Kidney (tissue), 13 donors: ENCODE measurements at regions not wholly inside any gene's neighbourhood (a gene's known extent, or its start where the extent isn't known, plus 50 kb on each side); places are given as distances from the start of the nearest gene placed in this dataset.

Experiments used
- DNase-seq, 5 donors: peaks; one replicate each; pipeline ENCODE4 v3.0.0-alpha.2; 2013 to 2020
- FAIRE-seq: peaks from 2 replicates; lab custom pipeline; 2012; peaks lifted over from hg19 to GRCh38; lab: Jason Lieb, UNC
- H3K27ac ChIP-seq, 2 donors: one replicate each; pipeline ENCODE4 v1.7.0; 2013; ENCODE audit warnings: low read depth in 2 of 2, low read length in 2 of 2, inconsistent platforms in 1 of 2
- H3K27me3 ChIP-seq: one replicate; pipeline ENCODE4 v1.7.1; 2013; ENCODE audit warnings: low read length, inconsistent platforms; ENCODE audit not compliant: control insufficient read depth, insufficient read depth
- H3K36me3 ChIP-seq, 3 donors: one replicate each; pipeline versions ENCODE4 v1.7.0 to v1.7.1; 2013; ENCODE audit warnings: low read length in 3 of 3, control low read depth in 1 of 3, inconsistent platforms in 1 of 3; ENCODE audit not compliant: insufficient read depth in 3 of 3, control insufficient read depth in 2 of 3
- H3K4me1 ChIP-seq, 3 donors: one replicate each; pipeline versions ENCODE4 v1.7.0 to v1.7.1; 2013; ENCODE audit warnings: low read length in 3 of 3, inconsistent platforms in 1 of 3, low read depth in 1 of 3; ENCODE audit not compliant: control insufficient read depth in 2 of 3, insufficient read depth in 2 of 3
- H3K4me3 ChIP-seq, 3 donors: one replicate each; pipeline versions ENCODE4 v1.7.0 to v1.8.1; 2013; ENCODE audit warnings: low read length in 3 of 3, control low read depth in 1 of 3, inconsistent platforms in 1 of 3
- H3K9ac ChIP-seq, 3 donors: one replicate each; pipeline versions ENCODE4 v1.7.0 to v1.7.1; 2013; ENCODE audit warnings: low read length in 3 of 3, control low read depth in 1 of 3, inconsistent platforms in 1 of 3
- H3K9me3 ChIP-seq, 3 donors: one replicate each; pipeline versions ENCODE4 v1.7.0 to v1.7.1; 2013; ENCODE audit warnings: low read length in 3 of 3, control low read depth in 1 of 3, inconsistent platforms in 1 of 3; ENCODE audit not compliant: control insufficient read depth in 2 of 3, insufficient read depth in 1 of 3
- intact Hi-C: fragments of 100-400 bp; cut with DNase I; formaldehyde crosslinking; loops from one replicate; pipeline ENCODE4 v1.11.1; 2022
- TF ChIP-seq, protein P1 (sequence below): IDR thresholded peaks from 3 replicates; pipeline ENCODE4 v1.5.1; 2012; ENCODE audit warnings: mild to moderate bottlenecking, moderate library complexity, borderline replicate concordance; ENCODE audit not compliant: insufficient read depth; ENCODE audit errors: extremely low read depth
- donor health status: control.
- donor health status: control.
- donor health status: control.
- donor health status: control.
- donor health status: control.
- donor health status: DM: yes; HTN: yes; CAD: no.
- donor health status: Normal renal cell carcinoma (clear cell type).

DNA sequence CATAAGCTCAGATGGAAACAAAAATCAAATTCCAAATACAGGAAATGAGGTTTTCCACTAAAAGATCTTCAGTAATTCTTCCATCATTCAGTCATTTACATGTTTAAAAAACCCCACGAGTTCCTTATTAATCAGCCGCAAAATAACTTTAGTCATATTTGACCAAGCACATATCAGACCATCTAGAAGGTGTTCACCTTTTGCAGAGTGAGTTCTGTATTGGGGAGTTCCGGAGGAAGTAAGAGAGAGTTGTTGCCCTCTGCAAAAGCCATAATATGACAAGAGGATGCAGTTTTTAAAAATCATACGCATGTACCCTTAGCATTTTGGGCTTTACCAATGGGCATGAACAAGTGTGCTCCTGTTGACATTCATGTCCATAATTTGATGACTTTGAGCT is 61.6 kb downstream of the CCR1 start:
- Histone ChIP-seq H3K9ac (no peak overlapping the region), H3K36me3 (no peaks in the 10 kb centered on the region), H3K4me3 (no peak overlapping the region), H3K9me3 (no peaks in the 10 kb centered on the region), H3K4me1 (no peaks in the 10 kb centered on the region), H3K27ac (no peak overlapping the region), H3K27me3 (no peaks in the 10 kb centered on the region)
- intact Hi-C loops: no loop called here
- no peak for DNase-seq
- FAIRE-seq: no peak
- TF ChIP-seq, protein P1, sequence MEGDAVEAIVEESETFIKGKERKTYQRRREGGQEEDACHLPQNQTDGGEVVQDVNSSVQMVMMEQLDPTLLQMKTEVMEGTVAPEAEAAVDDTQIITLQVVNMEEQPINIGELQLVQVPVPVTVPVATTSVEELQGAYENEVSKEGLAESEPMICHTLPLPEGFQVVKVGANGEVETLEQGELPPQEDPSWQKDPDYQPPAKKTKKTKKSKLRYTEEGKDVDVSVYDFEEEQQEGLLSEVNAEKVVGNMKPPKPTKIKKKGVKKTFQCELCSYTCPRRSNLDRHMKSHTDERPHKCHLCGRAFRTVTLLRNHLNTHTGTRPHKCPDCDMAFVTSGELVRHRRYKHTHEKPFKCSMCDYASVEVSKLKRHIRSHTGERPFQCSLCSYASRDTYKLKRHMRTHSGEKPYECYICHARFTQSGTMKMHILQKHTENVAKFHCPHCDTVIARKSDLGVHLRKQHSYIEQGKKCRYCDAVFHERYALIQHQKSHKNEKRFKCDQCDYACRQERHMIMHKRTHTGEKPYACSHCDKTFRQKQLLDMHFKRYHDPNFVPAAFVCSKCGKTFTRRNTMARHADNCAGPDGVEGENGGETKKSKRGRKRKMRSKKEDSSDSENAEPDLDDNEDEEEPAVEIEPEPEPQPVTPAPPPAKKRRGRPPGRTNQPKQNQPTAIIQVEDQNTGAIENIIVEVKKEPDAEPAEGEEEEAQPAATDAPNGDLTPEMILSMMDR: no peak

GRCh38 chr3:46146021-46146420 is 62.1 kb downstream of the CCR1 start:
- Histone ChIP-seq H3K27me3 (no peaks in the 10 kb centered on the region), H3K9me3 (no peaks in the 10 kb centered on the region), H3K27ac (no peak overlapping the region), H3K4me1 (no peaks in the 10 kb centered on the region), H3K36me3 (no peaks in the 10 kb centered on the region), H3K9ac (no peak overlapping the region), H3K4me3 (no peak overlapping the region)
- no peak for FAIRE-seq
- intact Hi-C loops: no loop called here
- no peak for DNase-seq
- TF ChIP-seq, protein P1: no peak

DNA sequence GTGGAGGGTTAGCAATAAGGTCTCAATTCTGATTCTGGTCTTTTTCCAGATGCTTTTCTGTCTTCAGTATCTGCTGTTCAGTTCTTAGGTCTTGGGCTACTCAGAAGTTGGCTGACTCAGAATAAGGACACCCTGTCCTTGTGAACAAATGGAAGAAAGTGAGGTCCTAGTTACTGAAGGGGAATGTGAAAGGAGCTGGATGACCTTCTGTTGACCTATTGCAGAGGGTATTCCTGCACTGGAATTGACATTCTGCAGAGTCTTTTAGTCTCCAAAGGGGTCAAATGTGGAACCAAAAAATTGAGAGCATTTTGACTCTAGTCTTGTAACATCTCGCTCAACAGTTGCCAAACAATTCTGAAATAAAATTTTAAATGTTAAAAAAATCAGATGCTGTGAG is 63.0 kb downstream of the CCR1 start:
- H3K27me3 ChIP-seq: no peaks in the 10 kb centered on the region
- no peaks in the 10 kb centered on the region for H3K9me3 ChIP-seq
- H3K36me3 ChIP-seq: no peaks in the 10 kb centered on the region
- TF ChIP-seq, protein P1: no peak
- no peak overlapping the region for H3K9ac ChIP-seq
- FAIRE-seq (no peak), DNase-seq (no peak)
- H3K4me3 ChIP-seq: no peak overlapping the region
- H3K27ac ChIP-seq: no peak overlapping the region
- intact Hi-C loops: no loop called here
- no peaks in the 10 kb centered on the region for H3K4me1 ChIP-seq

- intact Hi-C loops: no loop called here
- H3K27ac ChIP-seq: no peak overlapping the region
- DNase-seq (no peak), FAIRE-seq (no peak)
- no peak overlapping the region for H3K4me3 ChIP-seq
- H3K4me1 ChIP-seq: no peaks in the 10 kb centered on the region
- no peaks in the 10 kb centered on the region for H3K36me3 ChIP-seq
- no peaks in the 10 kb centered on the region for H3K27me3 ChIP-seq
- H3K9me3 ChIP-seq: no peaks in the 10 kb centered on the region
- TF ChIP-seq, protein P1: no peak
- H3K9ac ChIP-seq: no peak overlapping the region
These were observed 64.1 kb downstream of the CCR1 start for GRCh38 chr3:46143951-46144473.
